ENCODE measurements at regions not wholly inside any gene's neighbourhood (a gene's known extent, or its start where the extent isn't known, plus 50 kb on each side); places are given as distances from the start of the nearest gene placed in this dataset.
A peak's percentile ranks its signal among the peaks of the same experiment; 100 is the strongest.
"Not testable (repeated sequence)": the region's sequence is repeated elsewhere in the genome, so short reads cannot be mapped to it uniquely, and the experiment has no call there.

- not testable (repeated sequence) for DNase-seq
These were observed 81.9 kb upstream of the FBXO28 start for GRCh38 chr1:224031986-224032385.

GRCh38 chr1:224030257-224030656, 83.7 kb upstream of the FBXO28 start:
- DNase-seq, result not testable (repeated sequence)

GRCh38 chr1:224029286-224030025, 84.5 kb upstream of the FBXO28 start:
- not testable (repeated sequence) for DNase-seq

GRCh38 chr1:224028802-224029201, 85.1 kb upstream of the FBXO28 start:
- not testable (repeated sequence) for DNase-seq

GRCh38 chr1:224023122-224023521, 90.8 kb upstream of the FBXO28 start:
- not testable (repeated sequence) for DNase-seq

GRCh38 chr1:224022249-224022970, 91.5 kb upstream of the FBXO28 start:
- DNase-seq, result not testable (repeated sequence)

- DNase-seq, result not testable (repeated sequence)
These were observed 94.0 kb upstream of the FBXO28 start for GRCh38 chr1:224019866-224020265.

GRCh38 chr1:224015782-224016181, 98.1 kb upstream of the FBXO28 start:
- DNase-seq, result not testable (repeated sequence)

GRCh38 chr1:224014330-224014649, 99.6 kb upstream of the FBXO28 start:
- TF ChIP-seq GATA1 (IDR thresholded peaks at IDR 0.05; ENCODE audit: low read depth, low read length) (no peak), POLR2A (IDR thresholded peaks at IDR 0.05; ENCODE audit: low read length) (no peak)
- no peak for DNase-seq

- DNase-seq, result not testable (repeated sequence)
These were observed 100.1 kb upstream of the FBXO28 start for GRCh38 chr1:224013626-224014329.

- not testable (repeated sequence) for DNase-seq
These were observed 101.0 kb upstream of the FBXO28 start for GRCh38 chr1:224012807-224013434.

- not testable (repeated sequence) for DNase-seq
These were observed 101.7 kb upstream of the FBXO28 start for GRCh38 chr1:224012162-224012561.

- not testable (repeated sequence) for DNase-seq
These were observed 102.2 kb upstream of the FBXO28 start for GRCh38 chr1:224011751-224012150.

- not testable (repeated sequence) for DNase-seq
These were observed 102.8 kb upstream of the FBXO28 start for GRCh38 chr1:224011153-224011552.

GRCh38 chr1:224005973-224006372, 107.9 kb upstream of the FBXO28 start:
- not testable (repeated sequence) for DNase-seq

GRCh38 chr1:224004552-224005315, 109.2 kb upstream of the FBXO28 start:
- DNase-seq, result peak; percentile 74 to 83

- not testable (repeated sequence) for DNase-seq
These were observed 110.0 kb upstream of the FBXO28 start for GRCh38 chr1:224003896-224004295.

GRCh38 chr1:224001757-224002156, 112.2 kb upstream of the FBXO28 start:
- not testable (repeated sequence) for DNase-seq

- DNase-seq, result not testable (repeated sequence)
These were observed 114.2 kb upstream of the FBXO28 start for GRCh38 chr1:223999761-224000160.

GRCh38 chr1:223998676-223999455, 115.0 kb upstream of the FBXO28 start:
- DNase-seq, result not testable (repeated sequence)

GRCh38 chr1:223996376-223996775, 117.5 kb upstream of the FBXO28 start:
- DNase-seq, result not testable (repeated sequence)
